Epithelial cell of esophagus (primary cell): ENCODE measurements at regions not wholly inside any gene's neighbourhood (a gene's known extent, or its start where the extent isn't known, plus 50 kb on each side); places are given as distances from the start of the nearest gene placed in this dataset.
A peak's percentile ranks its signal among the peaks of the same experiment; 100 is the strongest.
"Not testable (repeated sequence)": the region's sequence is repeated elsewhere in the genome, so short reads cannot be mapped to it uniquely, and the experiment has no call there.

ENCODE experiments used
- DNase-seq: peaks from one replicate; pipeline ENCODE4 v3.0.0; 2010; ENCODE audit warnings: low read depth
- H3K4me3 ChIP-seq: 2 replicates; pipeline ENCODE4 v1.5.1; 2011; ENCODE audit warnings: mild to moderate bottlenecking, low read length, control low read depth
- TF ChIP-seq, protein P1 (sequence below): IDR thresholded peaks from 2 replicates; pipeline ENCODE4 v1.5.1; 2011; ENCODE audit warnings: low read depth, mild to moderate bottlenecking, low read length, control low read depth, inconsistent platforms; ENCODE audit not compliant: insufficient read depth; ENCODE audit errors: missing control alignments

DNA sequence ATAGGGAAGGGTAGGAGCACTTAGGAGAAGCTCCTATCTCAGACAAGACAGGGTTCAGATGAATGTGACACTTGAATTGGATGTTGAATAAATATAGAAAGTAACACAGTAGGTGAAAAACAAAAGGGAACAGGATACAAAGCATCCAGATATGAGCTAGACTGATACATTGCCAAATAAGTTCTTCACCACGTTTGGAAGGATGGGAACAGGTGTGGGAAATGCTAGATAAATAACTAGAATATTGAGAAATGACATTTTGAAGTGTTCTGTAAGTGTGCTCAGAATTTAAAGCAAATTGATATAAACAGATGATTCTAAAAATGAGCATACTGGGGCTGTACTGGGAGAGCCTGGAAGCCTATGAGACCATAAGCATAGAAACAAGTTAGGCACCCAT is 340.1 kb upstream of the PRR16 start:
- DNase-seq, result no peak
- no peak overlapping the region for H3K4me3 ChIP-seq
- TF ChIP-seq, protein P1, sequence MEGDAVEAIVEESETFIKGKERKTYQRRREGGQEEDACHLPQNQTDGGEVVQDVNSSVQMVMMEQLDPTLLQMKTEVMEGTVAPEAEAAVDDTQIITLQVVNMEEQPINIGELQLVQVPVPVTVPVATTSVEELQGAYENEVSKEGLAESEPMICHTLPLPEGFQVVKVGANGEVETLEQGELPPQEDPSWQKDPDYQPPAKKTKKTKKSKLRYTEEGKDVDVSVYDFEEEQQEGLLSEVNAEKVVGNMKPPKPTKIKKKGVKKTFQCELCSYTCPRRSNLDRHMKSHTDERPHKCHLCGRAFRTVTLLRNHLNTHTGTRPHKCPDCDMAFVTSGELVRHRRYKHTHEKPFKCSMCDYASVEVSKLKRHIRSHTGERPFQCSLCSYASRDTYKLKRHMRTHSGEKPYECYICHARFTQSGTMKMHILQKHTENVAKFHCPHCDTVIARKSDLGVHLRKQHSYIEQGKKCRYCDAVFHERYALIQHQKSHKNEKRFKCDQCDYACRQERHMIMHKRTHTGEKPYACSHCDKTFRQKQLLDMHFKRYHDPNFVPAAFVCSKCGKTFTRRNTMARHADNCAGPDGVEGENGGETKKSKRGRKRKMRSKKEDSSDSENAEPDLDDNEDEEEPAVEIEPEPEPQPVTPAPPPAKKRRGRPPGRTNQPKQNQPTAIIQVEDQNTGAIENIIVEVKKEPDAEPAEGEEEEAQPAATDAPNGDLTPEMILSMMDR, result no peak

- TF ChIP-seq, protein P1, result no peak
- no peak for DNase-seq
- no peak overlapping the region for H3K4me3 ChIP-seq
Observed at GRCh38 chr5:120124961-120125360, 339.1 kb upstream of the PRR16 start.

- not testable (repeated sequence) for DNase-seq, H3K4me3 ChIP-seq
Observed at GRCh38 chr5:120132347-120132746, 331.8 kb upstream of the PRR16 start.

- TF ChIP-seq, protein P1, result no peak
- H3K4me3 ChIP-seq, result no peak overlapping the region
- DNase-seq, result no peak
Observed at GRCh38 chr5:120134944-120135343, 329.2 kb upstream of the PRR16 start.

GRCh38 chr5:120137582-120137981 is 326.5 kb upstream of the PRR16 start:
- DNase-seq, result no peak
- TF ChIP-seq, protein P1, result no peak
- no peak overlapping the region for H3K4me3 ChIP-seq

GRCh38 chr5:120139039-120139438 is 325.1 kb upstream of the PRR16 start:
- no peak overlapping the region for H3K4me3 ChIP-seq
- peak; percentile 98 for DNase-seq
- TF ChIP-seq, protein P1, result no peak

- no peak overlapping the region for H3K4me3 ChIP-seq
- no peak for DNase-seq
- TF ChIP-seq, protein P1, result no peak
Observed at GRCh38 chr5:120140501-120140900, 323.6 kb upstream of the PRR16 start.

DNA sequence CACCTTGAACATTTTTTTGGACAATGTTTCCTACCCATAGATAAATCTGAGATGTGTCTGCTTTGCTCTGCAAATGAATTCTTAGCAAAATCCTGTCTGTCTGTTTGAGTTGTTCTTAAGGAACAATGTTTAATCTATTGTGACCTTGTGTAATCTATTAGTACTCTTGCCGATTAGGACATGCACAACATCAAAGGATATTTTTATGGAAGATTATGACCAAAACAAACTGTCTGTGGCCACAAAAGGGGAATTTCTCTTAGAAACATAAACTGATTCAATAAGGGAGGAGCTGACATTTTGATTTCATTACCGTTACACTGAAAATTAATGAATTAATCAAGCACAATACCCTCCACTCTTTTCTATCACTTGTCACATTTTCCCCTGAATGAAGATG is 323.0 kb upstream of the PRR16 start:
- TF ChIP-seq, protein P1, result no peak
- no peak for DNase-seq
- no peak overlapping the region for H3K4me3 ChIP-seq
